Raji (cell line): ENCODE measurements at regions not wholly inside any gene's neighbourhood (a gene's known extent, or its start where the extent isn't known, plus 50 kb on each side); places are given as distances from the start of the nearest gene placed in this dataset.

Experiments
- POLR2A ChIP-seq: IDR thresholded peaks from 2 replicates; pipeline ENCODE4 v1.6.1; 2011; ENCODE audit warnings: low read depth, low read length, control low read depth; ENCODE audit not compliant: insufficient read depth

- no peak for TF ChIP-seq POLR2A
Observed at GRCh38 chr17:33511670-33512069, 218.6 kb upstream of the ASIC2 start.

GRCh38 chr17:33512113-33512512 is 219.0 kb upstream of the ASIC2 start:
- no peak for TF ChIP-seq POLR2A

- TF ChIP-seq POLR2A, result no peak
Observed at GRCh38 chr17:33513769-33514168, 220.7 kb upstream of the ASIC2 start.

- no peak for TF ChIP-seq POLR2A
Observed at GRCh38 chr17:33514369-33514768, 221.3 kb upstream of the ASIC2 start.

GRCh38 chr17:33515974-33516373 is 222.9 kb upstream of the ASIC2 start:
- TF ChIP-seq POLR2A, result no peak

GRCh38 chr17:33516645-33517044 is 223.6 kb upstream of the ASIC2 start:
- TF ChIP-seq POLR2A, result no peak

GRCh38 chr17:33517746-33518145 is 224.7 kb upstream of the ASIC2 start:
- TF ChIP-seq POLR2A, result no peak

GRCh38 chr17:33519692-33520091 is 226.6 kb upstream of the ASIC2 start:
- no peak for TF ChIP-seq POLR2A

- TF ChIP-seq POLR2A, result no peak
Observed at GRCh38 chr17:33520426-33521330, 227.6 kb upstream of the ASIC2 start.

- no peak for TF ChIP-seq POLR2A
Observed at GRCh38 chr17:33521784-33522183, 228.7 kb upstream of the ASIC2 start.

- TF ChIP-seq POLR2A, result no peak
Observed at GRCh38 chr17:33522623-33523022, 229.5 kb upstream of the ASIC2 start.

GRCh38 chr17:33523577-33523981 is 230.5 kb upstream of the ASIC2 start:
- TF ChIP-seq POLR2A, result no peak

GRCh38 chr17:33525186-33525585 is 232.1 kb upstream of the ASIC2 start:
- no peak for TF ChIP-seq POLR2A

GRCh38 chr17:33526717-33527116 is 233.6 kb upstream of the ASIC2 start:
- TF ChIP-seq POLR2A, result no peak

GRCh38 chr17:33527290-33527689 is 234.2 kb upstream of the ASIC2 start:
- no peak for TF ChIP-seq POLR2A

- no peak for TF ChIP-seq POLR2A
Observed at GRCh38 chr17:33528846-33529245, 235.8 kb upstream of the ASIC2 start.

- no peak for TF ChIP-seq POLR2A
Observed at GRCh38 chr17:33529816-33530215, 236.7 kb upstream of the ASIC2 start.
